Panc1 (cell line): ENCODE measurements at regions not wholly inside any gene's neighbourhood (a gene's known extent, or its start where the extent isn't known, plus 50 kb on each side); places are given as distances from the start of the nearest gene placed in this dataset.

Experiments used
- ATAC-seq: fragments of 200-7000 bp; cut with Tn5 transposase; 2 replicates; pipeline ENCODE4 v1.9.1; 2020; ENCODE audit warnings: mild to moderate bottlenecking, moderate library complexity
- BruUV-seq: library from RNA; stranded (reverse); fragments of 400-500 nt; replicated peaks from 2 replicates; lab custom pipeline; 2021; lab: Mats Ljungman, UMichigan
- CTCF ChIA-PET: fragments of 300-600 bp; sonication (Branson Sonifier 250); formaldehyde crosslinking; loops from one replicate; lab custom pipeline; 2022; ENCODE audit warnings: antibody characterized with exemption; lab: Charles Lee
- POLR2A ChIA-PET: fragments of 300-600 bp; sonication (Branson Sonifier 250); formaldehyde crosslinking; loops from one replicate; lab custom pipeline; 2022; ENCODE audit warnings: antibody characterized with exemption; lab: Charles Lee
- DNase-seq: peaks from one replicate; pipeline ENCODE4 v3.0.0-alpha.2; 2010; ENCODE audit warnings: low read depth, low spot score
- H3K27ac ChIP-seq: 2 replicates; pipeline ENCODE4 v1.5.1; 2011; ENCODE audit warnings: mild to moderate bottlenecking, low read length, inconsistent platforms
- H3K27me3 ChIP-seq: fragments of 200-500 bp; sonication (Bioruptor generic); 2 replicates; pipeline ENCODE4 v1.6.0; 2014; ENCODE audit warnings: low read length, inconsistent platforms; ENCODE audit not compliant: control insufficient read depth, insufficient read depth
- H3K36me3 ChIP-seq: fragments of 200-500 bp; sonication (Bioruptor generic); 2 replicates; pipeline ENCODE4 v1.5.1; 2014; ENCODE audit warnings: inconsistent platforms, mild to moderate bottlenecking, low read length, moderate library complexity; ENCODE audit not compliant: control insufficient read depth, insufficient read depth
- H3K4me1 ChIP-seq: 2 replicates; pipeline ENCODE4 v1.5.1; 2011; ENCODE audit warnings: inconsistent platforms, mild to moderate bottlenecking, low read length, moderate library complexity; ENCODE audit not compliant: control insufficient read depth, insufficient read depth
- H3K4me3 ChIP-seq, 2 experiments: 2 replicates each; pipeline ENCODE4 v1.5.1; 2011 to 2012; ENCODE audit warnings: low read depth in 2 of 2, low read length in 2 of 2, mild to moderate bottlenecking in 2 of 2, inconsistent platforms in 1 of 2, moderate library complexity in 1 of 2
- H3K9me3 ChIP-seq: fragments of 200-500 bp; sonication (Bioruptor generic); 2 replicates; pipeline ENCODE4 v1.5.1; 2014; ENCODE audit warnings: low read depth, mild to moderate bottlenecking, inconsistent platforms, low read length, moderate library complexity; ENCODE audit not compliant: control insufficient read depth, insufficient read depth
- CTCF ChIP-seq: fragments of 450-650 bp; IDR thresholded peaks from 2 replicates; pipeline ENCODE4 v1.5.1; 2017; ENCODE audit warnings: mild to moderate bottlenecking
- POLR2AphosphoS5 ChIP-seq: IDR thresholded peaks from 2 replicates; pipeline ENCODE4 v1.6.1; 2012; ENCODE audit warnings: mild to moderate bottlenecking, low read depth, low read length, moderate library complexity
- SIN3A ChIP-seq: IDR thresholded peaks from 2 replicates; pipeline ENCODE4 v1.6.1; 2012; ENCODE audit warnings: low read depth, mild to moderate bottlenecking, low read length, moderate library complexity, borderline replicate concordance; ENCODE audit not compliant: insufficient read depth
- TCF7L2 ChIP-seq: IDR thresholded peaks from 2 replicates; pipeline ENCODE4 v1.6.1; 2011; ENCODE audit warnings: mild to moderate bottlenecking, low read depth, low read length, inconsistent platforms
- in situ Hi-C: cut with HindIII; loops from 2 replicates; pipeline ENCODE4 v1.10.0; 2016; ENCODE audit warnings: low sequenced_read_pairs, low pct_unique_long_range_greater_than_20kb
- intact Hi-C: fragments of 100-400 bp; cut with micrococcal nuclease; formaldehyde crosslinking; loops from one replicate; pipeline ENCODE4 v1.10.0; 2022; ENCODE audit not compliant: unreplicated experiment
- TF ChIP-seq, protein P1 (sequence below), 2 experiments: IDR thresholded peaks; 2 replicates each; pipeline ENCODE4 v1.6.1; 2011 to 2012; ENCODE audit warnings: low read depth in 2 of 2, control low read depth in 1 of 2, low read length in 1 of 2, mild to moderate bottlenecking in 1 of 2, moderate library complexity in 1 of 2; ENCODE audit not compliant: insufficient read depth in 1 of 2

- H3K27ac ChIP-seq, result no peak overlapping the region
- ATAC-seq, result no peak
- CTCF ChIA-PET, result no interaction called here
- BruUV-seq, result no TSS peak
- intact Hi-C loops (no loop called here), in situ Hi-C loops (no loop called here)
- POLR2A ChIA-PET, result no interaction called here
- H3K9me3 ChIP-seq, result no peaks in the 10 kb centered on the region
- no peak overlapping the region for H3K4me3 ChIP-seq
- TF ChIP-seq TCF7L2 (no peak), CTCF (no peak), SIN3A (no peak), POLR2AphosphoS5 (no peak)
- TF ChIP-seq, protein P1, sequence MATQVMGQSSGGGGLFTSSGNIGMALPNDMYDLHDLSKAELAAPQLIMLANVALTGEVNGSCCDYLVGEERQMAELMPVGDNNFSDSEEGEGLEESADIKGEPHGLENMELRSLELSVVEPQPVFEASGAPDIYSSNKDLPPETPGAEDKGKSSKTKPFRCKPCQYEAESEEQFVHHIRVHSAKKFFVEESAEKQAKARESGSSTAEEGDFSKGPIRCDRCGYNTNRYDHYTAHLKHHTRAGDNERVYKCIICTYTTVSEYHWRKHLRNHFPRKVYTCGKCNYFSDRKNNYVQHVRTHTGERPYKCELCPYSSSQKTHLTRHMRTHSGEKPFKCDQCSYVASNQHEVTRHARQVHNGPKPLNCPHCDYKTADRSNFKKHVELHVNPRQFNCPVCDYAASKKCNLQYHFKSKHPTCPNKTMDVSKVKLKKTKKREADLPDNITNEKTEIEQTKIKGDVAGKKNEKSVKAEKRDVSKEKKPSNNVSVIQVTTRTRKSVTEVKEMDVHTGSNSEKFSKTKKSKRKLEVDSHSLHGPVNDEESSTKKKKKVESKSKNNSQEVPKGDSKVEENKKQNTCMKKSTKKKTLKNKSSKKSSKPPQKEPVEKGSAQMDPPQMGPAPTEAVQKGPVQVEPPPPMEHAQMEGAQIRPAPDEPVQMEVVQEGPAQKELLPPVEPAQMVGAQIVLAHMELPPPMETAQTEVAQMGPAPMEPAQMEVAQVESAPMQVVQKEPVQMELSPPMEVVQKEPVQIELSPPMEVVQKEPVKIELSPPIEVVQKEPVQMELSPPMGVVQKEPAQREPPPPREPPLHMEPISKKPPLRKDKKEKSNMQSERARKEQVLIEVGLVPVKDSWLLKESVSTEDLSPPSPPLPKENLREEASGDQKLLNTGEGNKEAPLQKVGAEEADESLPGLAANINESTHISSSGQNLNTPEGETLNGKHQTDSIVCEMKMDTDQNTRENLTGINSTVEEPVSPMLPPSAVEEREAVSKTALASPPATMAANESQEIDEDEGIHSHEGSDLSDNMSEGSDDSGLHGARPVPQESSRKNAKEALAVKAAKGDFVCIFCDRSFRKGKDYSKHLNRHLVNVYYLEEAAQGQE (IDR thresholded peaks at IDR 0.05; ENCODE audit: insufficient read depth in 1 of 2, low read depth in 2 of 2, low read length in 1 of 2), result no peak
- H3K36me3 ChIP-seq, result no peaks in the 10 kb centered on the region
- H3K4me1 ChIP-seq, result no peaks in the 10 kb centered on the region
- H3K27me3 ChIP-seq, result no peaks in the 10 kb centered on the region
- DNase-seq, result no peak
These were observed 1085.4 kb downstream of the SLC6A15 start for GRCh38 chr12:83827193-83827592.

GRCh38 chr12:83826112-83826511 lies 1086.5 kb downstream of the SLC6A15 start:
- H3K4me1 ChIP-seq, result no peaks in the 10 kb centered on the region
- ChIA-PET POLR2A (no interaction called here), CTCF (interaction anchor here (0.6 kb wide), 1 partner anchor 399 kb away, joined by 4 read pairs; no protein-coding TSS in a partner anchor)
- in situ Hi-C loops (no loop called here), intact Hi-C loops (no loop called here)
- DNase-seq, result peak; percentile 15
- ATAC-seq, result peak; percentile 58; the same call in 1 of the 2 replicates
- no peaks in the 10 kb centered on the region for H3K9me3 ChIP-seq
- TF ChIP-seq CTCF (peak; percentile 62), SIN3A (no peak), POLR2AphosphoS5 (no peak)
- TF ChIP-seq, protein P1 (IDR thresholded peaks at IDR 0.05; ENCODE audit: insufficient read depth in 1 of 2, low read depth in 2 of 2, low read length in 1 of 2), result no peak
- no peak overlapping the region for H3K4me3 ChIP-seq
- no peak overlapping the region for H3K27ac ChIP-seq
- no peaks in the 10 kb centered on the region for H3K36me3 ChIP-seq
- H3K27me3 ChIP-seq, result no peaks in the 10 kb centered on the region
- BruUV-seq, result no TSS peak
